H1 (cell line): ENCODE measurements at regions not wholly inside any gene's neighbourhood (a gene's known extent, or its start where the extent isn't known, plus 50 kb on each side); places are given as distances from the start of the nearest gene placed in this dataset.

Source experiments
- CTCF ChIA-PET: fragments of 300-600 bp; sonication (Branson Sonifier 250); formaldehyde crosslinking; loops from one replicate; lab custom pipeline; 2021; ENCODE audit not compliant: partially characterized antibody; lab: Charles Lee
- POLR2A ChIA-PET: fragments of 300-600 bp; sonication (Branson Sonifier 250); formaldehyde crosslinking; loops from one replicate; lab custom pipeline; 2021; ENCODE audit warnings: inconsistent platforms; ENCODE audit not compliant: partially characterized antibody; lab: Charles Lee
- DNase-seq, 2 experiments: peaks; one replicate each; pipeline versions ENCODE4 v3.0.0 to v3.0.0-alpha.2; 2010 to 2022; ENCODE audit warnings: low spot score in 2 of 2, low read depth in 1 of 2, mixed read lengths in 1 of 2
- FAIRE-seq: peaks from 2 replicates; lab custom pipeline; 2011; peaks lifted over from hg19 to GRCh38; lab: Jason Lieb, UNC
- H2AFZ ChIP-seq: 2 replicates; pipeline ENCODE4 v1.8.1; 2012; ENCODE audit warnings: low read length, inconsistent platforms
- H2AK5ac ChIP-seq: 2 replicates; pipeline ENCODE4 v1.6.1; 2013; ENCODE audit warnings: low read depth, low read length
- H2BK120ac ChIP-seq: replicated peaks from 2 replicates; pipeline ENCODE3; 2013; ENCODE audit warnings: low read depth, low read length, inconsistent platforms
- H2BK12ac ChIP-seq: 2 replicates; pipeline ENCODE4 v1.6.1; 2013; ENCODE audit warnings: low read depth, low read length
- H2BK15ac ChIP-seq: 2 replicates; pipeline ENCODE4 v1.6.1; 2013; ENCODE audit warnings: low read length
- H2BK20ac ChIP-seq: 2 replicates; pipeline ENCODE4 v1.6.1; 2013; ENCODE audit warnings: low read length
- H2BK5ac ChIP-seq: 2 replicates; pipeline ENCODE4 v1.6.1; 2013; ENCODE audit warnings: low read depth, low read length
- H3K14ac ChIP-seq: 2 replicates; pipeline ENCODE4 v1.6.1; 2013; ENCODE audit warnings: inconsistent platforms; ENCODE audit not compliant: insufficient read length
- H3K18ac ChIP-seq: 2 replicates; pipeline ENCODE4 v1.6.1; 2013; ENCODE audit warnings: low read length; ENCODE audit errors: extremely low read depth
- H3K23ac ChIP-seq: 2 replicates; pipeline ENCODE4 v1.6.1; 2013; ENCODE audit warnings: inconsistent platforms; ENCODE audit not compliant: insufficient read length
- H3K23me2 ChIP-seq: 2 replicates; pipeline ENCODE4 v1.6.1; 2013; ENCODE audit warnings: low read depth, low read length
- H3K27ac ChIP-seq: 2 replicates; pipeline ENCODE4 v1.6.1; 2011; ENCODE audit warnings: low read depth, low read length, inconsistent platforms
- H3K27me3 ChIP-seq, 4 experiments: replicated peaks in 1 of 4; 1 replicate in 1 of 4; 2 replicates in 3 of 4; pipeline versions ENCODE4 v1.6.1 to v1.8.1; 2011 to 2013; ENCODE audit warnings: low read length in 3 of 4, mild to moderate bottlenecking in 3 of 4, inconsistent platforms in 2 of 4, mixed read lengths in 2 of 4, moderate library complexity in 1 of 4; ENCODE audit not compliant: control insufficient read depth in 3 of 4, insufficient read depth in 3 of 4; ENCODE audit errors: extremely low read depth in 1 of 4
- H3K36me3 ChIP-seq, 4 experiments: 2 replicates each; pipeline versions ENCODE4 v1.6.1 to v1.8.1; 2011 to 2013; ENCODE audit warnings: mild to moderate bottlenecking in 4 of 4, low read length in 3 of 4, moderate library complexity in 2 of 4, control low read depth in 1 of 4, inconsistent platforms in 1 of 4; ENCODE audit not compliant: insufficient read depth in 4 of 4, control insufficient read depth in 2 of 4
- H3K4ac ChIP-seq: replicated peaks from 2 replicates; pipeline ENCODE3; 2013; ENCODE audit warnings: low read length, low read depth, mixed read lengths, inconsistent platforms; ENCODE audit not compliant: insufficient read length
- H3K4me1 ChIP-seq, 4 experiments: replicated peaks in 1 of 4; 1 replicate in 1 of 4; 2 replicates in 3 of 4; pipeline versions ENCODE4 v1.6.1 to v1.8.1; 2011 to 2013; ENCODE audit warnings: low read length in 3 of 4, inconsistent platforms in 2 of 4, mixed read lengths in 1 of 4; ENCODE audit not compliant: insufficient read depth in 4 of 4, control insufficient read depth in 3 of 4
- H3K4me2 ChIP-seq, 2 experiments: 2 replicates each; pipeline versions ENCODE4 v1.6.1 to v1.8.1; 2011 to 2013; ENCODE audit warnings: low read depth in 2 of 2, low read length in 2 of 2, control low read depth in 1 of 2, inconsistent platforms in 1 of 2, mild to moderate bottlenecking in 1 of 2; ENCODE audit not compliant: insufficient read depth in 1 of 2
- H3K4me3 ChIP-seq, 4 experiments: fragments of 200-600, 300-600 bp in 1 of 4; sonication (generic), shearing (Covaris generic), sonication (Bioruptor Twin) in 1 of 4; 2 replicates each; pipeline versions ENCODE4 v1.5.1 to v1.8.1; 2011 to 2016; ENCODE audit warnings: low read length in 4 of 4, low read depth in 3 of 4, control low read depth in 2 of 4, inconsistent platforms in 2 of 4, mild to moderate bottlenecking in 2 of 4, mixed read lengths in 1 of 4, moderate library complexity in 1 of 4; ENCODE audit not compliant: insufficient read depth in 2 of 4; ENCODE audit errors: extremely low read depth in 1 of 4
- H3K56ac ChIP-seq: replicated peaks from 2 replicates; pipeline ENCODE3; 2013; ENCODE audit warnings: low read depth, mild to moderate bottlenecking, mixed read lengths, low read length, inconsistent platforms; ENCODE audit not compliant: insufficient read length
- H3K79me1 ChIP-seq: 2 replicates; pipeline ENCODE4 v1.6.1; 2013; ENCODE audit warnings: low read depth, low read length, control low read depth
- H3K79me2 ChIP-seq, 2 experiments: 2 replicates each; pipeline versions ENCODE4 v1.6.1 to v1.8.1; 2012 to 2013; ENCODE audit warnings: low read length in 2 of 2, mild to moderate bottlenecking in 2 of 2, inconsistent platforms in 1 of 2; ENCODE audit not compliant: insufficient read depth in 2 of 2, control insufficient read depth in 1 of 2
- H3K9ac ChIP-seq, 4 experiments: replicated peaks in 1 of 4; 1 replicate in 1 of 4; 2 replicates in 3 of 4; pipeline versions ENCODE4 v1.6.1 to v1.8.1; 2011 to 2013; ENCODE audit warnings: low read depth in 3 of 4, low read length in 3 of 4, control low read depth in 2 of 4, mild to moderate bottlenecking in 2 of 4, moderate library complexity in 2 of 4, inconsistent platforms in 1 of 4; ENCODE audit errors: extremely low read depth in 1 of 4
- H3K9me3 ChIP-seq, 2 experiments: 2 replicates each; pipeline versions ENCODE4 v1.6.1 to v1.8.1; 2012 to 2013; ENCODE audit warnings: mild to moderate bottlenecking in 2 of 2, moderate library complexity in 2 of 2, control low read depth in 1 of 2, inconsistent platforms in 1 of 2, low read depth in 1 of 2, low read length in 1 of 2, mixed read lengths in 1 of 2; ENCODE audit not compliant: insufficient read depth in 2 of 2
- H4K20me1 ChIP-seq, 2 experiments: replicated peaks in 1 of 2; 2 replicates each; pipeline versions ENCODE3 to v1.8.1; 2011 to 2013; ENCODE audit warnings: inconsistent platforms in 2 of 2, low read length in 2 of 2, mild to moderate bottlenecking in 1 of 2; ENCODE audit not compliant: insufficient read depth in 2 of 2, control insufficient read depth in 1 of 2
- H4K5ac ChIP-seq: 2 replicates; pipeline ENCODE4 v1.6.1; 2013; ENCODE audit warnings: low read length, low read depth, mixed read lengths, inconsistent platforms; ENCODE audit not compliant: insufficient read length
- H4K8ac ChIP-seq: 2 replicates; pipeline ENCODE4 v1.8.0; 2013; ENCODE audit warnings: mild to moderate bottlenecking, moderate library complexity, low read length, inconsistent platforms; ENCODE audit not compliant: insufficient read depth; ENCODE audit errors: extremely low read depth
- H4K91ac ChIP-seq: replicated peaks from 2 replicates; pipeline ENCODE3; 2013; ENCODE audit warnings: low read length, mixed read lengths, inconsistent platforms; ENCODE audit not compliant: insufficient read length
- BRCA1 ChIP-seq: IDR thresholded peaks from 2 replicates; pipeline ENCODE4 v1.6.1; 2012; ENCODE audit warnings: low read depth, low read length, improper control_type of control experiment
- CBX5 ChIP-seq: fragments of 300-800, 300-1000 bp; sonication (generic); IDR thresholded peaks from 2 replicates; pipeline ENCODE4 v1.7.1; 2016; ENCODE audit warnings: antibody characterized with exemption, low read length, low read depth
- CBX8 ChIP-seq: fragments of 300-800, 300-1000 bp; sonication (generic); IDR thresholded peaks from 2 replicates; pipeline ENCODE4 v1.7.1; 2016; ENCODE audit warnings: low read depth, low read length, borderline replicate concordance
- CHD1 ChIP-seq: IDR thresholded peaks from 2 replicates; pipeline ENCODE4 v1.6.1; 2012; ENCODE audit warnings: low read depth, low read length, improper control_type of control experiment
- HDAC2 ChIP-seq, 2 experiments: fragments of 300-600 bp in 1 of 2; sonication (generic) in 1 of 2; IDR thresholded peaks; 2 replicates each; pipeline ENCODE4 v1.6.1; 2011 to 2012; ENCODE audit warnings: low read depth in 2 of 2, low read length in 2 of 2, mild to moderate bottlenecking in 2 of 2, moderate library complexity in 2 of 2, borderline replicate concordance in 1 of 2, inconsistent platforms in 1 of 2
- RBBP5 ChIP-seq: IDR thresholded peaks from 2 replicates; pipeline ENCODE4 v1.7.1; 2012; ENCODE audit warnings: low read depth, mild to moderate bottlenecking, inconsistent platforms, low read length, moderate library complexity, borderline replicate concordance
- SIX5 ChIP-seq: IDR thresholded peaks from 2 replicates; pipeline ENCODE4 v1.6.1; 2011; ENCODE audit warnings: mild to moderate bottlenecking, low read depth, low read length
- SP1 ChIP-seq: IDR thresholded peaks from 2 replicates; pipeline ENCODE4 v1.6.1; 2011; ENCODE audit warnings: low read depth, low read length
- SP4 ChIP-seq: IDR thresholded peaks from 2 replicates; pipeline ENCODE4 v1.6.1; 2012; ENCODE audit warnings: low read length, inconsistent platforms
- SUZ12 ChIP-seq: fragments of 200-600 bp; sonication (generic); IDR thresholded peaks from 2 replicates; pipeline ENCODE4 v1.6.1; 2012; ENCODE audit warnings: mild to moderate bottlenecking, inconsistent platforms, low read length, moderate library complexity, mixed read lengths
- TEAD4 ChIP-seq: IDR thresholded peaks from 2 replicates; pipeline ENCODE4 v1.6.1; 2012; ENCODE audit warnings: low read depth, low read length, inconsistent platforms, mixed read lengths
- USF2 ChIP-seq: IDR thresholded peaks from 2 replicates; pipeline ENCODE4 v1.6.1; 2011; ENCODE audit warnings: low read length, improper control_type of control experiment
- YY1 ChIP-seq: IDR thresholded peaks from 2 replicates; pipeline ENCODE4 v1.6.1; 2011; ENCODE audit warnings: low read depth, mild to moderate bottlenecking, low read length
- ZNF274 ChIP-seq: IDR thresholded peaks from 2 replicates; pipeline ENCODE4 v1.7.0; 2012; ENCODE audit warnings: low read length, borderline replicate concordance; ENCODE audit errors: extremely low read depth
- WGBS, 2 experiments: shearing (Covaris generic) in 1 of 2; methylation state at CpG; one replicate each; pipeline versions ENCODE4 v1.1.6 to v1.1.7; 2013 to 2015; ENCODE audit warnings: low lambda C conversion rate in 2 of 2, mixed read lengths in 2 of 2, inconsistent platforms in 1 of 2, low coverage in 1 of 2, missing lambda C conversion rate in 1 of 2; ENCODE audit not compliant: insufficient replicate concordance in 2 of 2, insufficient coverage in 1 of 2, insufficient read length in 1 of 2; ENCODE audit errors: extremely low coverage in 1 of 2, missing lambda C conversion rate in 1 of 2; 5-methylcytosine and 5-hydroxymethylcytosine counted together

GRCh38 chr6:14635195-14635594, 517.6 kb downstream of the CD83 start:
- Histone ChIP-seq H2BK5ac (no peak overlapping the region), H4K20me1 (no peaks in the 10 kb centered on the region), H3K23me2 (no peaks in the 10 kb centered on the region; the same call in 1 of the 2 replicates), H4K5ac (no peak overlapping the region), H3K56ac (no peak overlapping the region), H2BK120ac (no peak overlapping the region), H3K4ac (no peak overlapping the region), H3K79me1 (no peaks in the 10 kb centered on the region), H3K9ac (no peak overlapping the region), H3K4me3 (no peak overlapping the region), H4K8ac (no peak overlapping the region), H3K14ac (no peak overlapping the region), H3K23ac (no peak overlapping the region), H3K4me2 (no peak overlapping the region), H3K79me2 (no peaks in the 10 kb centered on the region), H3K18ac (no peak overlapping the region), H2BK12ac (no peak overlapping the region), H2BK20ac (no peak overlapping the region), H3K27me3 (no peaks in the 10 kb centered on the region), H3K36me3 (no peaks in the 10 kb centered on the region), H2AFZ (no peak overlapping the region), H3K4me1 (peaks cover 3 to 14% (median 8%) of the 10 kb centered on the region in 4 experiments; a peak in 5 of 7 replicates), H2AK5ac (no peak overlapping the region), H4K91ac (no peak overlapping the region), H3K9me3 (no peaks in the 10 kb centered on the region), H3K27ac (no peak overlapping the region), H2BK15ac (no peak overlapping the region)
- DNase-seq (no peak), FAIRE-seq (no peak)
- 0% methylated on average over 1 of the region's 1 CpG; no CpG with 5 or more reads in 1 of the 2 experiments for WGBS, 2 experiments
- TF ChIP-seq CHD1 (no peak), ZNF274 (no peak), YY1 (no peak), USF2 (no peak), BRCA1 (no peak), SP1 (no peak), SP4 (no peak), HDAC2 (IDR thresholded peaks at IDR 0.05; ENCODE audit: borderline replicate concordance in 1 of 2, low read depth in 2 of 2, low read length in 2 of 2) (no peak), SUZ12 (no peak), TEAD4 (no peak), CBX5 (no peak), SIX5 (no peak), RBBP5 (no peak), CBX8 (no peak)
- ChIA-PET POLR2A (no interaction called here), CTCF (interaction anchor here (0.6 to 1.4 kb wide), 2 partner anchors 10 to 23 kb away, joined by 3 read pairs; no protein-coding TSS in a partner anchor)
